ENCODE measurements at regions not wholly inside any gene's neighbourhood (a gene's known extent, or its start where the extent isn't known, plus 50 kb on each side); places are given as distances from the start of the nearest gene placed in this dataset.

DNA sequence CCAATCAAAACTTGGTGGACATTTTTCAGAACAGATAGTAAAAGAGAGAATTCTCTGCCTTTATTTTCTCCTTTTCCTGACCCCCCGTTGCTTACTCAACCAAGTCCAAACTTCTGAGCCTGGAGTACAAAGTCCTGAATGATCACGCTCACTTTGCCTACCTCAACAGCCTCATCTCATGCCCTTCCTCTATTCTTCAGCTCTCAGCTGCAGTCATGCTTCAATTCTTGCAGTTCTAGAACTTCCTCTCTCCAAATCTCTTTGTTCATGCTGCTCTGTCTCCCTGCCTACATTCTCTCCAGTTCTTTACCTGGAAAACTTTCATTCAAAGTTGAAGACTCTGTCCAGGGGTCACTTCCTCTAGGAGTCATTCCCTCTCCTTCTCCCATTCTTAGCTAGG lies 398.5 kb upstream of the SLC24A2 start:
- Histone ChIP-seq H3K9me3 (ENCODE audit: control insufficient read depth in 2 of 2, low read length in 2 of 2) (no peaks in the 10 kb centered on the region), H3K36me3 (ENCODE audit: control insufficient read depth, insufficient read depth, low read length) (no peaks in the 10 kb centered on the region), H3K27ac (ENCODE audit: insufficient read depth, low read length, poor library complexity, severe bottlenecking) (no peak overlapping the region), H3K4me3 (ENCODE audit: low read depth, low read length) (no peak overlapping the region), H3K27me3 (ENCODE audit: control insufficient read depth, insufficient read depth, low read length) (no peaks in the 10 kb centered on the region), H3K4me1 (ENCODE audit: control insufficient read depth, insufficient read depth, low read length, poor library complexity, severe bottlenecking) (no peaks in the 10 kb centered on the region)
- H3K4me1 Mint-ChIP-seq, result peaks cover 4 to 16% (median 6%) of the 10 kb centered on the region in 4 donors
- no peak for DNase-seq
- ATAC-seq (ENCODE audit: low read depth in 2 of 2), result no peak
- no peak overlapping the region for H3K27ac Mint-ChIP-seq
- H3K27me3 Mint-ChIP-seq, result peaks cover 14% of the 10 kb centered on the region
- peaks cover 7% of the 10 kb centered on the region for H3K36me3 Mint-ChIP-seq
- H3K4me3 Mint-ChIP-seq, result no peak overlapping the region
- H3K9me3 Mint-ChIP-seq, result peaks cover 0 to 4% (median 3%) of the 10 kb centered on the region in 7 donors

DNA sequence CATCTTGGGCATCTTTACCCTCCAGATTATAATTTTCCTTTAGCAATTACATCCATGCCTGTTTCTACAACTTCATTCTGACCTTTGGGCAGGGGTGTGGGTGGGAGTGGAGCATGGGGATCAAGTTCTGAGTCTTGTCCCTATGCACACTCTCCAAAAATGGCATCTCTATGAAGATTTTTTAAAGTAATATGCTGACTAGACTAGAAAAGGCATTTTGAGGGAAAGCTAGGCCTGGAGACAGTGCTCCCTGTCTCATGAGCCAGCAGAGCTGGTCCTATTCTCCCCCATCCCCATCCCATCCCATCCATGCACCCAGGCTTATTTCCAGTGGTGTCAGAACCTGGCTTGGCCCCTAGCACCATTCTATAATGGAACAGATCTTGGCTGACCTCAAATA lies 398.0 kb upstream of the SLC24A2 start:
- Mint-ChIP-seq H3K27ac (no peak overlapping the region), H3K27me3 (peaks cover 11% of the 10 kb centered on the region), H3K4me1 (peaks cover 4 to 18% (median 8%) of the 10 kb centered on the region in 4 donors), H3K36me3 (peaks cover 7% of the 10 kb centered on the region), H3K9me3 (peaks cover 0 to 4% (median 2%) of the 10 kb centered on the region in 7 donors), H3K4me3 (no peak overlapping the region)
- Histone ChIP-seq H3K4me1 (ENCODE audit: control insufficient read depth, insufficient read depth, low read length, poor library complexity, severe bottlenecking) (no peaks in the 10 kb centered on the region), H3K27me3 (ENCODE audit: control insufficient read depth, insufficient read depth, low read length) (no peaks in the 10 kb centered on the region), H3K27ac (ENCODE audit: insufficient read depth, low read length, poor library complexity, severe bottlenecking) (no peak overlapping the region), H3K36me3 (ENCODE audit: control insufficient read depth, insufficient read depth, low read length) (no peaks in the 10 kb centered on the region), H3K4me3 (ENCODE audit: low read depth, low read length) (no peak overlapping the region), H3K9me3 (ENCODE audit: control insufficient read depth in 2 of 2, low read length in 2 of 2) (no peaks in the 10 kb centered on the region)
- ATAC-seq (ENCODE audit: low read depth in 2 of 2) (no peak), DNase-seq (no peak)

DNA sequence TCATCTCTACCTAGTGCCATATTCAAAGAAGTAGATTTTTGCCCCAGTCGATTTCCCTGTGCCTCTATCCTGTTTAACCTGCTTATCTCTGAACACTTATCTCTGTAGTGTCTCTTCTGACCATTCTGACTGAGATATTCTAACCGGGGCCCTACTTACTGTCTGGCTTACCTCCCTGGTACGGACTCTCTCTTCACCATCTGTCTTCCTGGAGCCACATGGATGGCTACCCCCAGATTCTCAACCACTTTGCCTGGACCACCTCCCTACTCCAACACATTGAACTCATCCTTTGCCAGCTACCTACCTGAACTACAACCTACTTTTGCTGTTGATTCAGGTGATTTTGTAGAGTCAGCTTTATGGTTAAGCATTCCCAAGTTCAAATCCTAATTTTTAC lies 397.4 kb upstream of the SLC24A2 start:
- H3K4me1 ChIP-seq (ENCODE audit: control insufficient read depth, insufficient read depth, low read length, poor library complexity, severe bottlenecking), result no peaks in the 10 kb centered on the region
- Mint-ChIP-seq H3K9me3 (peaks cover 0 to 3% (median 0%) of the 10 kb centered on the region in 7 donors), H3K4me3 (no peak overlapping the region), H3K4me1 (peaks cover 4 to 24% (median 14%) of the 10 kb centered on the region in 4 donors), H3K27me3 (peaks cover 7% of the 10 kb centered on the region), H3K36me3 (peaks cover 7% of the 10 kb centered on the region), H3K27ac (peak overlapping the region in 2 of 3 donors; percentile 27 to 29)
- no peaks in the 10 kb centered on the region for H3K27me3 ChIP-seq (ENCODE audit: control insufficient read depth, insufficient read depth, low read length)
- no peak overlapping the region for H3K4me3 ChIP-seq (ENCODE audit: low read depth, low read length)
- ATAC-seq (ENCODE audit: low read depth in 2 of 2), result no peak
- no peak for DNase-seq
- no peak overlapping the region for H3K27ac ChIP-seq (ENCODE audit: insufficient read depth, low read length, poor library complexity, severe bottlenecking)
- H3K9me3 ChIP-seq (ENCODE audit: control insufficient read depth in 2 of 2, low read length in 2 of 2), result no peaks in the 10 kb centered on the region
- H3K36me3 ChIP-seq (ENCODE audit: control insufficient read depth, insufficient read depth, low read length), result no peaks in the 10 kb centered on the region

DNA sequence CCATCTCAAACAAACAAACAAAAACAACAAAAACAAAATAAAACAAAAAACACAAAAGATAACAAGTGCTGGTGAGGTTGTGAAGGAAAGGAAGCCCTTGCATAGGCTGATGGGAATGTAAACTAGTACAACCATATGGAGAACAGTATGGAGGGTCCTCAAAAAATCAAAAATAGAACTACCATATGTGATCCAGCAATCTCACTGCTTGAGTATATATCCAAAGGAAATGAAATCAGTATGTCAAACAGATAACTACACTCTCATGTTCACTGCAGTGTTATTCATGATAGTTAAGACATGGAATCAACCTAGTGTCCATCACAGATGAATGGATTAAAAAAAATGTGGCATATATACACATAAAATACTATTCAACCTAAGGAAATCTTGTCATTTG lies 395.7 kb upstream of the SLC24A2 start:
- peaks cover 0 to 3% (median 0%) of the 10 kb centered on the region in 7 donors for H3K9me3 Mint-ChIP-seq
- peaks cover 7% of the 10 kb centered on the region for H3K36me3 Mint-ChIP-seq
- Histone ChIP-seq H3K36me3 (ENCODE audit: control insufficient read depth, insufficient read depth, low read length) (no peaks in the 10 kb centered on the region), H3K9me3 (ENCODE audit: control insufficient read depth in 2 of 2, low read length in 2 of 2) (no peaks in the 10 kb centered on the region), H3K4me1 (ENCODE audit: control insufficient read depth, insufficient read depth, low read length, poor library complexity, severe bottlenecking) (no peaks in the 10 kb centered on the region), H3K27ac (ENCODE audit: insufficient read depth, low read length, poor library complexity, severe bottlenecking) (no peak overlapping the region), H3K4me3 (ENCODE audit: low read depth, low read length) (no peak overlapping the region), H3K27me3 (ENCODE audit: control insufficient read depth, insufficient read depth, low read length) (no peaks in the 10 kb centered on the region)
- no peak overlapping the region for H3K4me3 Mint-ChIP-seq
- H3K4me1 Mint-ChIP-seq, result peaks cover 4 to 26% (median 16%) of the 10 kb centered on the region in 4 donors
- no peak for DNase-seq
- peaks cover 13% of the 10 kb centered on the region for H3K27me3 Mint-ChIP-seq
- no peak overlapping the region for H3K27ac Mint-ChIP-seq
- ATAC-seq (ENCODE audit: low read depth in 2 of 2), result no peak

DNA sequence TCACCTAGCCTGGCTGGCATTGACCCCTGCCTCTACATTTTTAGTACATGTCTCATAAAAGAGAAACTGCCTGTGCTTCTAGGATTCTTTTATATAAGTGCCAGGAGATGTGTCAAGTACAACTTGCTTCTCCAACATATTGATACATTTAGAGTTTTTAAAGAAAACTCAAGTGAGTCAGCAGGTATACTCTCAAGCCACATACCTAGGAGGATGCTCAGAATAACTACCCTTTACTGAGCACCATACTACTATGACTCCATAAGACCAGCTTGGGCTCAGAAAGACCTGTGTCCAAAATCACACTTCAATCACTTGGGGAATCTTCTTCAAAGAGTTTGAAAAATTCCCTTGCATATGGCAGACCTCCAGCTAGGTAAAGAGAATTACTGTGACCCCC lies 389.8 kb upstream of the SLC24A2 start:
- H3K36me3 ChIP-seq (ENCODE audit: control insufficient read depth, insufficient read depth, low read length), result no peaks in the 10 kb centered on the region
- Mint-ChIP-seq H3K4me3 (no peak overlapping the region), H3K27me3 (peaks cover 22% of the 10 kb centered on the region), H3K36me3 (peaks cover 3% of the 10 kb centered on the region), H3K4me1 (peaks cover 0 to 36% (median 20%) of the 10 kb centered on the region in 4 donors), H3K9me3 (peaks cover 0 to 5% (median 0%) of the 10 kb centered on the region in 7 donors), H3K27ac (peak overlapping the region in 1 of 3 donors; percentile 61)
- H3K9me3 ChIP-seq (ENCODE audit: control insufficient read depth in 2 of 2, low read length in 2 of 2), result no peaks in the 10 kb centered on the region
- no peak overlapping the region for H3K4me3 ChIP-seq (ENCODE audit: low read depth, low read length)
- no peaks in the 10 kb centered on the region for H3K27me3 ChIP-seq (ENCODE audit: control insufficient read depth, insufficient read depth, low read length)
- no peaks in the 10 kb centered on the region for H3K4me1 ChIP-seq (ENCODE audit: control insufficient read depth, insufficient read depth, low read length, poor library complexity, severe bottlenecking)
- no peak for DNase-seq
- no peak overlapping the region for H3K27ac ChIP-seq (ENCODE audit: insufficient read depth, low read length, poor library complexity, severe bottlenecking)
- no peak for ATAC-seq (ENCODE audit: low read depth in 2 of 2)

DNA sequence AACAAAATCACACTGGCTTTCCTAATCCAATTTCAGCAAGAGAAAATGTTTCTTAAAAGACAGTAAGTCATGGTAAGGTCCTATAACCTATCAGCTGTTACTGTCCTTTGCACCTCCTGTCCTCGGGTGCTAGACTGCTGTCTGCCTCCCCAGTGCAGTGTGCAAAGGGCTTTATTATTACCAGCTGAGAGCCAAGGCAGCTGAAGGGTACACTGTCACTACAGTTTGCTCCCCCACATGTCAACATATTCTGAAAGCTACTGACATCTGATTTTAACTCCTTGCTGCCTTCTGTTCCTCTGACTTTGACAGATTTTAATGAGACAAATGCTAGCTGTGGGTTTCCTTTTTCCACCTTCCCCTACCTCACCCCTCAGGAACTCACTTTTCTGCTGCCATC lies 389.4 kb upstream of the SLC24A2 start:
- Mint-ChIP-seq H3K36me3 (no peaks in the 10 kb centered on the region), H3K4me3 (no peak overlapping the region), H3K4me1 (peaks cover 0 to 32% (median 16%) of the 10 kb centered on the region in 4 donors), H3K27ac (no peak overlapping the region), H3K27me3 (peaks cover 18% of the 10 kb centered on the region), H3K9me3 (peaks cover 0 to 4% (median 0%) of the 10 kb centered on the region in 7 donors)
- Histone ChIP-seq H3K4me1 (ENCODE audit: control insufficient read depth, insufficient read depth, low read length, poor library complexity, severe bottlenecking) (no peaks in the 10 kb centered on the region), H3K9me3 (ENCODE audit: control insufficient read depth in 2 of 2, low read length in 2 of 2) (no peaks in the 10 kb centered on the region), H3K36me3 (ENCODE audit: control insufficient read depth, insufficient read depth, low read length) (no peaks in the 10 kb centered on the region), H3K4me3 (ENCODE audit: low read depth, low read length) (no peak overlapping the region), H3K27me3 (ENCODE audit: control insufficient read depth, insufficient read depth, low read length) (no peaks in the 10 kb centered on the region), H3K27ac (ENCODE audit: insufficient read depth, low read length, poor library complexity, severe bottlenecking) (no peak overlapping the region)
- ATAC-seq (ENCODE audit: low read depth in 2 of 2) (no peak), DNase-seq (no peak)

DNA sequence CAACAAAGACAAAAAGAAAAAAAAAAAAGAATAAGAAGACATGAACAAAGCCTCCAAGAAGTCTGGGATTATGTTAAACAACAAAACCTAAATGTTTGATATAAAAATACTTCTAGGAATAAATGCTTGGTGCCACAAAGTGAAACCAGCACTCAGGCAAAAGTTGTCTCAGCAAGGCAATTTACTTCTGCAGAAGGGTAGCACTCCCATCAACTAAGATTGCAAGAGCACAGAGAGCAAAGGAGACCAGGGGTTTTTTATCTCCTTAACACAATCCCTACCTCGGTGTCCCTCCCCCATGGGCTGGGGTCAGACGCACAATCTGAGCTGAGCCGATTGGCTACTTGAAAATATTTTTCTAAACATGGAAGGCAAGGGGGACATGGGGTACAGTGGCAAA lies 381.3 kb upstream of the SLC24A2 start:
- H3K36me3 Mint-ChIP-seq, result peaks cover 7% of the 10 kb centered on the region
- H3K9me3 ChIP-seq (ENCODE audit: control insufficient read depth in 2 of 2, low read length in 2 of 2), result peaks cover 23 to 33% of the 10 kb centered on the region in 2 experiments
- DNase-seq (no peak), ATAC-seq (ENCODE audit: low read depth in 2 of 2) (no peak)
- H3K4me1 ChIP-seq (ENCODE audit: control insufficient read depth, insufficient read depth, low read length, poor library complexity, severe bottlenecking), result no peaks in the 10 kb centered on the region
- peaks cover 4% of the 10 kb centered on the region for H3K27me3 ChIP-seq (ENCODE audit: control insufficient read depth, insufficient read depth, low read length)
- peaks cover 19% of the 10 kb centered on the region for H3K27me3 Mint-ChIP-seq
- H3K27ac Mint-ChIP-seq, result no peak overlapping the region
- H3K4me3 Mint-ChIP-seq, result no peak overlapping the region
- H3K4me3 ChIP-seq (ENCODE audit: low read depth, low read length), result no peak overlapping the region
- no peaks in the 10 kb centered on the region for H3K36me3 ChIP-seq (ENCODE audit: control insufficient read depth, insufficient read depth, low read length)
- H3K27ac ChIP-seq (ENCODE audit: insufficient read depth, low read length, poor library complexity, severe bottlenecking), result no peak overlapping the region
- H3K9me3 Mint-ChIP-seq, result peaks cover 4 to 52% (median 34%) of the 10 kb centered on the region in 7 donors
- H3K4me1 Mint-ChIP-seq, result no peaks in the 10 kb centered on the region

DNA sequence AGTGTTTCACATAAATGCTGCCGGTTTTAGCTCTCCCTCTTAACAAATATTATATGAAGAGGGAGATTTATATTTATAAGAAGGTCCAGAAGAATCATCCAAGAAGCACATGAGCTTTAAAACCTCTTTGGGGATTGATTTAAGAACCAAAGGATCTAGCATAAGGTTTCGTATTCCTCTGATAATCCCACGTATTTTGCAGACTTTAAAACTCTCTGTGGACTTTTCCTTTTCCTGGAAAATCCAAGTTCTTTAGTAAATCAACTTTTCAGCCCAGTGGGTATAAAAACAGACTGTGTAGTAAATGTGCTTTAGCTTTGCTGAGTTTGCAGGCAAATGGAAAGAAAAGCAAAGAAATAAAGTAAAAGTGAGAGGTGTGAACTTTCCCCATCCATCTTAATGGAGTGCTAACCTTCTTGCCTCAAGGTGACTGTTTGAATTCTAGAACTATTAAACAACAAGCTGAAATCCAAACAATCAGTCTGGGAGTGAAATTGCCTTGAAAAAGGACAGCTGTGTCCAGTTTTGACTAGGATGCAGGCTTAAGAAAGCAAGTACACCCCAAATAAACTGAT lies 363.4 kb upstream of the SLC24A2 start:
- Mint-ChIP-seq H3K9me3 (no peaks in the 10 kb centered on the region), H3K36me3 (no peaks in the 10 kb centered on the region), H3K4me3 (no peak overlapping the region), H3K27me3 (peaks cover 7% of the 10 kb centered on the region), H3K27ac (no peak overlapping the region), H3K4me1 (no peaks in the 10 kb centered on the region)
- Histone ChIP-seq H3K27me3 (ENCODE audit: control insufficient read depth, insufficient read depth, low read length) (no peaks in the 10 kb centered on the region), H3K36me3 (ENCODE audit: control insufficient read depth, insufficient read depth, low read length) (no peaks in the 10 kb centered on the region), H3K4me1 (ENCODE audit: control insufficient read depth, insufficient read depth, low read length, poor library complexity, severe bottlenecking) (no peaks in the 10 kb centered on the region), H3K9me3 (ENCODE audit: control insufficient read depth in 2 of 2, low read length in 2 of 2) (no peaks in the 10 kb centered on the region), H3K27ac (ENCODE audit: insufficient read depth, low read length, poor library complexity, severe bottlenecking) (no peak overlapping the region), H3K4me3 (ENCODE audit: low read depth, low read length) (no peak overlapping the region)
- no peak for ATAC-seq (ENCODE audit: low read depth in 2 of 2)
- DNase-seq, result no peak
